HepG2 (cell line): ENCODE measurements at regions not wholly inside any gene's neighbourhood (a gene's known extent, or its start where the extent isn't known, plus 50 kb on each side); places are given as distances from the start of the nearest gene placed in this dataset.

Experiments used
- BCL3 ChIP-seq: sonication (generic); formaldehyde crosslinking; IDR thresholded peaks from 2 replicates; pipeline ENCODE4 v1.5.1; 2020; ENCODE audit warnings: mild to moderate bottlenecking, missing genetic modification reagents, moderate library complexity
- GATAD2A ChIP-seq: IDR thresholded peaks from 2 replicates; pipeline ENCODE4 v1.6.1; 2016
- GLMP ChIP-seq: sonication (generic); formaldehyde crosslinking; IDR thresholded peaks from 2 replicates; pipeline ENCODE4 v1.9.0; 2021; ENCODE audit warnings: missing genetic modification reagents, mild to moderate bottlenecking, borderline replicate concordance
- RARA ChIP-seq: IDR thresholded peaks from 2 replicates; pipeline ENCODE4 v1.6.1; 2016; ENCODE audit warnings: missing genetic modification reagents, missing compliant biosample characterization
- SETDB1 ChIP-seq: sonication (generic); formaldehyde crosslinking; IDR thresholded peaks from 2 replicates; pipeline ENCODE4 v1.5.1; 2020; ENCODE audit warnings: missing genetic modification reagents, mild to moderate bottlenecking, borderline replicate concordance
- SUZ12 ChIP-seq: fragments of 150-350 bp; IDR thresholded peaks from 2 replicates; pipeline ENCODE4 v1.6.1; 2014; ENCODE audit warnings: low read depth, low read length
- ZBTB34 ChIP-seq: sonication (generic); formaldehyde crosslinking; IDR thresholded peaks from 2 replicates; pipeline ENCODE4 v1.8.0; 2022; ENCODE audit warnings: mild to moderate bottlenecking, missing genetic modification reagents
- ZNF124 ChIP-seq: sonication (generic); formaldehyde crosslinking; IDR thresholded peaks from 2 replicates; pipeline ENCODE4 v1.4.0; 2020; ENCODE audit warnings: missing genetic modification reagents
- ZNF318 ChIP-seq: sonication (generic); formaldehyde crosslinking; IDR thresholded peaks from 2 replicates; pipeline ENCODE4 v1.4.0; 2020; ENCODE audit warnings: mild to moderate bottlenecking, missing genetic modification reagents
- ZNF615 ChIP-seq: sonication (generic); formaldehyde crosslinking; IDR thresholded peaks from 2 replicates; pipeline ENCODE4 v1.5.0; 2020; ENCODE audit warnings: mild to moderate bottlenecking, missing genetic modification reagents, borderline replicate concordance
- ZNF737 ChIP-seq: sonication (generic); formaldehyde crosslinking; IDR thresholded peaks from 2 replicates; pipeline ENCODE4 v1.5.0; 2020; ENCODE audit warnings: missing genetic modification reagents, mild to moderate bottlenecking, borderline replicate concordance

- TF ChIP-seq ZNF318 (CRISPR knock-in tag) = no peak
- no peak for TF ChIP-seq GLMP (CRISPR knock-in tag)
- TF ChIP-seq BCL3 (CRISPR knock-in tag) = no peak
- no peak for TF ChIP-seq SETDB1
- no peak for TF ChIP-seq RARA
- no peak for TF ChIP-seq GATAD2A (CRISPR knock-in tag)
- TF ChIP-seq ZNF737 = no peak
- TF ChIP-seq ZBTB34 (CRISPR knock-in tag) = no peak
- TF ChIP-seq ZNF124 (CRISPR knock-in tag) = no peak
- no peak for TF ChIP-seq ZNF615 (CRISPR knock-in tag)
- TF ChIP-seq SUZ12 = no peak
Observed at GRCh38 chr3:66572090-66572675, 71.4 kb upstream of the LRIG1 start (continued).
